ENCODE measurements at regions not wholly inside any gene's neighbourhood (a gene's known extent, or its start where the extent isn't known, plus 50 kb on each side); places are given as distances from the start of the nearest gene placed in this dataset.

- no peak overlapping the region for H3K4me3 ChIP-seq (ENCODE audit: low read length)
- H3K27me3 ChIP-seq (replicated peaks; ENCODE audit: insufficient read depth, low read length): no peaks in the 10 kb centered on the region
- H3K4me1 ChIP-seq (ENCODE audit: low read length): no peaks in the 10 kb centered on the region
- no peaks in the 10 kb centered on the region for H3F3A ChIP-seq (ENCODE audit: insufficient read depth, low read length)
- TF ChIP-seq EZH2 (optimal IDR thresholded peaks at IDR 0.05; ENCODE audit: low read depth, low read length) (no peak), CTCF (IDR thresholded peaks at IDR 0.05; ENCODE audit: low read length) (no peak), EZH2phosphoT487 (IDR thresholded peaks at IDR 0.05; ENCODE audit: low read length) (no peak)
- H3K27ac ChIP-seq (ENCODE audit: low read length): no peak overlapping the region
- H3K4me2 ChIP-seq (ENCODE audit: low read depth, low read length): no peak overlapping the region
- H3K9me3 ChIP-seq (replicated peaks; ENCODE audit: insufficient read depth, low read length): no peaks in the 10 kb centered on the region
- no peak overlapping the region for H3K9ac ChIP-seq (ENCODE audit: low read length)
- no peaks in the 10 kb centered on the region for H3K79me2 ChIP-seq (ENCODE audit: low read length)
- DNase-seq: no peak
- no peak overlapping the region for H2AFZ ChIP-seq (ENCODE audit: low read length)
- H3K36me3 ChIP-seq (replicated peaks; ENCODE audit: insufficient read depth, low read length): no peaks in the 10 kb centered on the region
- no peaks in the 10 kb centered on the region for H3K9me2 ChIP-seq (replicated peaks; ENCODE audit: insufficient read depth, low read length)
- no peaks in the 10 kb centered on the region for H4K20me1 ChIP-seq (ENCODE audit: insufficient read depth, low read length)
Observed at GRCh38 chr19:30930941-30931706, 418.1 kb downstream of the TSHZ3 start.

- no peaks in the 10 kb centered on the region for H3K27me3 ChIP-seq (replicated peaks; ENCODE audit: insufficient read depth, low read length)
- no peak overlapping the region for H3K9ac ChIP-seq (ENCODE audit: low read length)
- no peak overlapping the region for H3K4me2 ChIP-seq (ENCODE audit: low read depth, low read length)
- no peaks in the 10 kb centered on the region for H3K9me2 ChIP-seq (replicated peaks; ENCODE audit: insufficient read depth, low read length)
- H2AFZ ChIP-seq (ENCODE audit: low read length): no peak overlapping the region
- H3F3A ChIP-seq (ENCODE audit: insufficient read depth, low read length): no peaks in the 10 kb centered on the region
- no peaks in the 10 kb centered on the region for H3K9me3 ChIP-seq (replicated peaks; ENCODE audit: insufficient read depth, low read length)
- DNase-seq: no peak
- no peaks in the 10 kb centered on the region for H3K4me1 ChIP-seq (ENCODE audit: low read length)
- no peak overlapping the region for H3K4me3 ChIP-seq (ENCODE audit: low read length)
- H3K79me2 ChIP-seq (ENCODE audit: low read length): no peaks in the 10 kb centered on the region
- H4K20me1 ChIP-seq (ENCODE audit: insufficient read depth, low read length): no peaks in the 10 kb centered on the region
- H3K36me3 ChIP-seq (replicated peaks; ENCODE audit: insufficient read depth, low read length): no peaks in the 10 kb centered on the region
- TF ChIP-seq EZH2phosphoT487 (IDR thresholded peaks at IDR 0.05; ENCODE audit: low read length) (no peak), EZH2 (optimal IDR thresholded peaks at IDR 0.05; ENCODE audit: low read depth, low read length) (no peak)
- H3K27ac ChIP-seq (ENCODE audit: low read length): no peak overlapping the region
Observed at GRCh38 chr19:30927705-30928104, 421.5 kb downstream of the TSHZ3 start.

GRCh38 chr19:30924670-30925069 is 424.6 kb downstream of the TSHZ3 start:
- Histone ChIP-seq H2AFZ (ENCODE audit: low read length) (no peak overlapping the region), H3K9me3 (replicated peaks; ENCODE audit: insufficient read depth, low read length) (no peaks in the 10 kb centered on the region), H3K27ac (ENCODE audit: low read length) (no peak overlapping the region), H3K27me3 (replicated peaks; ENCODE audit: insufficient read depth, low read length) (peaks cover 8% of the 10 kb centered on the region; the same call in 1 of the 2 replicates), H3K4me3 (ENCODE audit: low read length) (no peak overlapping the region), H3K9me2 (replicated peaks; ENCODE audit: insufficient read depth, low read length) (no peaks in the 10 kb centered on the region), H3K79me2 (ENCODE audit: low read length) (no peaks in the 10 kb centered on the region), H3F3A (ENCODE audit: insufficient read depth, low read length) (no peaks in the 10 kb centered on the region), H3K4me2 (ENCODE audit: low read depth, low read length) (no peak overlapping the region), H3K4me1 (ENCODE audit: low read length) (no peaks in the 10 kb centered on the region), H3K9ac (ENCODE audit: low read length) (no peak overlapping the region), H3K36me3 (replicated peaks; ENCODE audit: insufficient read depth, low read length) (no peaks in the 10 kb centered on the region), H4K20me1 (ENCODE audit: insufficient read depth, low read length) (no peaks in the 10 kb centered on the region)
- TF ChIP-seq CTCF (IDR thresholded peaks at IDR 0.05; ENCODE audit: low read length) (no peak), EZH2 (optimal IDR thresholded peaks at IDR 0.05; ENCODE audit: low read depth, low read length) (no peak)
- DNase-seq: no peak

- H3K9me3 ChIP-seq (replicated peaks; ENCODE audit: insufficient read depth, low read length): no peaks in the 10 kb centered on the region
- H2AFZ ChIP-seq (ENCODE audit: low read length): no peak overlapping the region
- H3K4me3 ChIP-seq (ENCODE audit: low read length): no peak overlapping the region
- H3F3A ChIP-seq (ENCODE audit: insufficient read depth, low read length): no peaks in the 10 kb centered on the region
- no peaks in the 10 kb centered on the region for H4K20me1 ChIP-seq (ENCODE audit: insufficient read depth, low read length)
- no peak overlapping the region for H3K27ac ChIP-seq (ENCODE audit: low read length)
- no peak for TF ChIP-seq CTCF (IDR thresholded peaks at IDR 0.05; ENCODE audit: low read length)
- no peak for TF ChIP-seq EZH2 (optimal IDR thresholded peaks at IDR 0.05; ENCODE audit: low read depth, low read length)
- TF ChIP-seq EZH2phosphoT487 (IDR thresholded peaks at IDR 0.05; ENCODE audit: low read length): no peak
- no peak overlapping the region for H3K9ac ChIP-seq (ENCODE audit: low read length)
- no peaks in the 10 kb centered on the region for H3K9me2 ChIP-seq (replicated peaks; ENCODE audit: insufficient read depth, low read length)
- H3K4me2 ChIP-seq (ENCODE audit: low read depth, low read length): no peak overlapping the region
- no peak for DNase-seq
- H3K27me3 ChIP-seq (replicated peaks; ENCODE audit: insufficient read depth, low read length): peaks cover 8% of the 10 kb centered on the region; the same call in 1 of the 2 replicates
- H3K4me1 ChIP-seq (ENCODE audit: low read length): no peaks in the 10 kb centered on the region
- no peaks in the 10 kb centered on the region for H3K36me3 ChIP-seq (replicated peaks; ENCODE audit: insufficient read depth, low read length)
- H3K79me2 ChIP-seq (ENCODE audit: low read length): no peaks in the 10 kb centered on the region
Observed at GRCh38 chr19:30924069-30924636, 425.1 kb downstream of the TSHZ3 start.

Measured in MM.1S (cell line).